8988T (cell line): ENCODE measurements at regions not wholly inside any gene's neighbourhood (a gene's known extent, or its start where the extent isn't known, plus 50 kb on each side); places are given as distances from the start of the nearest gene placed in this dataset.
"Not testable (repeated sequence)": the region's sequence is repeated elsewhere in the genome, so short reads cannot be mapped to it uniquely, and the experiment has no call there.

Source experiments
- DNase-seq: peaks from one replicate; pipeline ENCODE4 v3.0.0; 2011

DNA sequence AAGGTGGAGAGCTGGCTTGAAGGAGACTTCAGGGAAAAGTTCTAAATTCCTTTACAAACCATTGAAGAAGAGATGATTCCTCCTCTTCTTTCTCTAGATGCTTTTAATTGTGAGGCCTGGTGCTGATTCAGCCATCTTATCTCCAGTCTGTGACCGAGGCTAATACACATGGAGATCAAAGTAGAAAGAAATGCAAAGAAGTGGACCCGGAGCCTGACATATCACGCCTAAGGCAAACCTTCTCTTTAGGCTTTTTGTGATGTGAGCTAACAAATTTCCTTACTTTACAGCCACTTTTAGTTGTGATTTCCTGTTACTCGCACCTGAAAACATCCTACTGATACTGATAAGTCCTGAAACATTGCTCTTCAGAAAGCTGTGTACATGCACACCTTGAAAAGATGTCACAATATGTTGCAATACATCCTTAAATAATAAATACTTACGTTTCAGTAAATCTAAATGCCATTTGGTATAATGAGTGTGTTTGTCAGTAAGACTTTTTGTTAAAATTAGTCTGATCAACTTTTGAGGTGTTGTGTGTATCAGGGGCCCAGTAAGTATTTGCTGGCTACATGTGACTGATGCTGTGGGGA, 192.4 kb downstream of the BAMBI start:
- DNase-seq: no peak

GRCh38 chr10:28871665-28872064, 194.3 kb downstream of the BAMBI start:
- DNase-seq: no peak

GRCh38 chr10:28872587-28873165, 195.4 kb downstream of the BAMBI start:
- DNase-seq: no peak

GRCh38 chr10:28873540-28873939, 196.2 kb downstream of the BAMBI start:
- DNase-seq: no peak

GRCh38 chr10:28874210-28874609, 196.9 kb downstream of the BAMBI start:
- DNase-seq: no peak

GRCh38 chr10:28875549-28876081, 198.3 kb downstream of the BAMBI start:
- DNase-seq: no peak

- DNase-seq: no peak
Observed at GRCh38 chr10:28878236-28878970, 201.1 kb downstream of the BAMBI start.

GRCh38 chr10:28879246-28879645, 201.9 kb downstream of the BAMBI start:
- DNase-seq: no peak

DNA sequence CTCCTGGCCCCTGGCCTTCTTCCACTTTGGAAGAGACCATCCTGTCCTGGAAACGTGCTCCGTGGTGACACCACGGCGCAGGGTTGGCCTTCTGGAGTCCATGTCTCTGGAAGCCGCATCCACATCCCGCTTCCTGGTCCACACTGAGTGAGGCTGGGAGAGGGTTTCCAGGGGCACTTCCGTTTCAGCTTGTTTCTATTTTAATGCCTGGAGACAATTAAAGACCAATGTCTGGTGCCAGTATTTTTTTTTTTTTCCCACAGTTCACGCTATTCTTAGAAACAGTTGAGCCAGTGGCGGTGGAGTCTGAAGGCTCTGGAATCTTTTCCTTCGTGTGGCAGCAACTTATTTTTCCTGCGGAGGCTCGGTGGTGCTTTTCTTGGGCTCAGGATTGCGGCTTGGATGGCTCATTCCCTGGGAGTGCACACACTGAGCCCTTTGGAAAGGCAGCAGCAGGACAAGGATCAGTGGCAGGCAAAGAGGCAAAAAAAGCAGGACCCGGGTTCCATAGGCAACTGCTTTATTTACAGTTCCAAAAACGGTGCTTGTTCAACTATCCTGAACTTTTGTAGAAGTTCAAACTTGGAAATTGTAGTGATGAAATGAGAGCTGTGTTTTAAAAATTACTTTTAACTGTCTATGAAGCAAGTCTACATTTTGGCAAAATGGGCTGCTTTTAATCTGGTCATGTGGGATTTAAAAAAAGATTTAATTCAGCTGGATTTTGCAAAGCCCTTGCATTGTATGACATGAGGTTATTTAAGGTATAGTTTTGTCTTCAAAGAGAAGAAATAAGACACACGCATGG, 202.8 kb downstream of the BAMBI start:
- no peak for DNase-seq

- DNase-seq: no peak
Observed at GRCh38 chr10:28880683-28880950, 203.3 kb downstream of the BAMBI start.

- DNase-seq: no peak
Observed at GRCh38 chr10:28881171-28881882, 204.0 kb downstream of the BAMBI start.

GRCh38 chr10:28883741-28884423, 206.6 kb downstream of the BAMBI start:
- DNase-seq: no peak

- no peak for DNase-seq
Observed at GRCh38 chr10:28890121-28890950, 213.0 kb downstream of the BAMBI start.

DNA sequence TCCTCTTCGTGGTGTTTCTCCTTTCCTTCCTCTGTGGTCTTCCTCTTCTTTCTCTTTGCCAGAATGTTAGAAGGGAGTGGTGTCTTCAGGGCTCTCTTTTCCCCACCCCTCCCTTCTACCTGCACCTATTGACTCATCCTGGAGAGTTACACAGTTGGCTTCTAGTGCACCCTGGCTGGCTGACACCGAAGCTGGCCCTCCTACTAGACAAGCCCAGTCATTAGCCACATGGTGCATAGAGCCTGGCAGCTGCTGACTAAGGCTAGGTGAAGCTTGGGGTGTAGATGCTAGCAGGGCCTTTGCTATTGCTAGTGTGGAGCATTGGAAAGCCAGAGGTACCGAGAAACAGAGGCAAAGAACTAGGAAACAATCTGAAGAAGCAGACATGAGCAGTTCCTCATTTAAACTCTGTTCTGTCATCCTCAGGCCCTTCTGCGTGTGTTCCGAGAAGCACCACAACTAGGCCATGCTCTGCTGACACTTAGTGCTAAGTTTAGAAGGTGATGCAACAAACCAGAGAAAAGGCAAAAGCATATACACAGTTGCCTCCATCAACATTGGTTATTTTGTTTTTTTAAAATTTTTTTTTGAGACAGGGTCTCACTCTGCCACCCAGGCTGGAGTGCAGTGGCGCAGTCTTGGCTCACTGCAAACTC, 213.9 kb downstream of the BAMBI start:
- no peak for DNase-seq

DNA sequence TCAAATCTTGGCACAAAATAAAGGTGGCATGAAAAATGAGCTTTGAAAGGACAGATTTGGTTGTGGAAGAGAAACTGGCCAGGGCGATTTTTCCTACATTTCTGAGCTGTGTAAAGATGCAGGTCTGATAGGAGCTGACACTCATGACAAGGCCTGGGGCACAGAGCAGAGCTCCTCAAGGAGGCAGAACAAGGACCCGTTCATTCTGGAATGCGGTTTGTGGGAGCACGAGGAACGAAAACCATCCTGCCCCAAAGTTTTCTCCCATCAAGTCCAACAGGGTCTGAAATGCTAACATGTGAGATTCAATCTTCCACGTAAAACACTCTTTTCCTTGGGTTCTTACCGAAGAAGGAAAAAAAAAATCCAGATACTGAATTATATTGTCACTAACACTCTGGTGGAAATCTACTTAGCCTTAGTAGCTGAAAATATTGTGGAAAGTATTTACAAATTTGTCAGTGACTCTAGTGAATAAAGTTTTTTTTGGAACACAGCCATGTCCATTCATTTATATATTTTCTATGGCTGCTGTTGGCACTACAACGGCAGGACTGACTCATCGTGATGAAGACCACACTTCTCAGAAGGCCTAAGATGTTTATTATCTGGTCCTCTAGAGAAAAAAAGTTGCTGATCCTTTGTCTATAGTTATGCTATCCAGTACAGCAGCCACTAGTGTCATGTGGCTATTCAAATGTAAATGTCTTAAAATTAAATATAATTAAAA, 215.7 kb downstream of the BAMBI start:
- DNase-seq: no peak

DNA sequence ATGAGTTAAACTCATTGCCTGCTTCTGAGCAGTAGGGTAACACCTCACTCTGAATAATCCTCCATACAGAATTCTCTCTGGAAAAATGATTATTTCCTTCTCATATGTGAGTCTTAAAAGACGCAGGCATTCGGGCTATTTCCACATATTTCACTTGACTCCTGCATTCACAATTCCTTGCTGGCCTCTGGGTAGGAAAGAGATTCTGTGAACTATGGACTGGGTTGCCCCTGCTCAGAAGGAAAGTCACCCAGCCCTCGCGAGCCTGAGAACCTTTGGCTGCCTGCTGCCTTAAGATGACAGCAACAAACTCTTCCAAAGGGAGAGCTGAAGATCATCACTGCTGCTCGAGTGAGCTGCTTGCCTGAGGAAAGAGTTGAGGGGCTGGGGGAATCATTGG, 216.8 kb downstream of the BAMBI start:
- no peak for DNase-seq

GRCh38 chr10:28895671-28896070, 218.3 kb downstream of the BAMBI start:
- DNase-seq: not testable (repeated sequence)

DNA sequence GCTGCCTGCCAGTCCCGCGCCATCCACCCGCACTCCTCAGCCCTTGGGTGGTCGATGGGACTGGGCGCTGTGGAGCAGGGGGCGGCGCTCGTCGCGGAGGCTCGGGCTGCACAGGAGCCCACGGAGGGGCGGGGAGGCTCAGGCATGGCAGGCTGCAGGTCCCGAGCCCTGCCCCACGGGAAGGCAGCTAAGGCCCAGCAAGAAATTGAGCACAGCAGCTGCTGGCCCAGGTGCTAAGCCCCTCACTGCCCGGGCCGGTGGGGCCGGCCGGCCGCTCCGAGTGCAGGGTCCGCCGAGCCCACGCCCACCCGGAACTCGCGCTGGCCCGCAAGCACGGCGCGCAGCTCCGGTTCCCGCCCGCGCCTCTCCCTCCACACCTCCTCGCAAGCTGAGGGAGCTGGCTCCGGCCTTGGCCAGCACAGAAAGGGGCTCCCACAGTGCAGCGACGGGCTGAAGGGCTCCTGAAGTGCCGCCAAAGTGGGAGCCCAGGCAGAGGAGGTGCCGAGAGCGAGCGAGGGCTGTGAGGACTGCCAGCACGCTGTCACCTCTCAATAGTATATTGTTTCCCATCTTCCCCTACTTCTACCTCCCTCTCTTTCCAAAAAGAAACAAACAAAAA, 219.6 kb downstream of the BAMBI start:
- not testable (repeated sequence) for DNase-seq

DNA sequence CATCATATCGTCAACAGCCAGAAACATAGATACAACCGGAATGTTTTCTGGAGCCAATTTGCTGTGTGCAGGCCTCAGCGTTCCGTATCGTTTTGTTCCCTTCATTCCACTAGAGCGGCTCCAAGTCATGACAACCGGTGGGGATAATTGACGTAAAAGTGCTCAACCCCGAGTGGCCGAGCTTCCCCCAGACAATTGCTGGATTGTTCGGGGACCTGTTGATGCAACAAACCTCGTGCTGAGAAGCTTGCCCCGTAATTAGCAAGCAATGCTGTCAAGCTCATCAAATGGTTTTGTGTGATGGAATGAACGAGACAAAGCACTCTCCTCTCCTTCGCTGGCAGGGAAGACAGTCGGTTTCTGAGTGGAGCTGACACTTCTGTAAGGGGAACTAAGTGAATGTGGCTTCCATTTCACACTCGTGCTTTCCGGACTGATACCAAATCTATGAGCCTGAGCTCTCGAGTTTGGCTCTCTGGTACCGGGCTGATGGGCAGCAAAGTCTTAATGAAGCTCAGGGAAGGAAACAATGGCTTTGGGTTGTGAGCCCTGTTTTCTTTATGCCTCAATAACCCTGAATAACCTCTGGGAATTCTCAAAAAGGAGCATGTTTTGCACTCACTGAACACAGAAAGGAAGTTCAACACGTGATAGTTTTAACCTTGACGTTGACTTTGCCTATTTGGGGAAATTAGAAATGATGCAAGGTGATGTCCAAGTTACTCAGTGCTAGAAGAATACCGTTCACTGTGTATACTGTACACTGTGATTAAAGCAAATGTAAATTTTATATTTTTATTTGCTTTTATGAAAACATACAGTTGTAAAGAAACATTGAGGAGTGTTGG, 220.5 kb downstream of the BAMBI start:
- DNase-seq: no peak
